Liver (tissue), 8 donors: ENCODE measurements at regions not wholly inside any gene's neighbourhood (a gene's known extent, or its start where the extent isn't known, plus 50 kb on each side); places are given as distances from the start of the nearest gene placed in this dataset.

Source experiments
- DNase-seq: peaks from one replicate; pipeline ENCODE4 v3.0.0-alpha.2; 2017; ENCODE audit warnings: low spot score
- H3K27ac ChIP-seq, 2 donors: one replicate each; pipeline ENCODE4 v1.7.0; 2013; ENCODE audit warnings: inconsistent platforms in 2 of 2, low read length in 2 of 2, control low read depth in 1 of 2, low read depth in 1 of 2, mild to moderate bottlenecking in 1 of 2
- H3K27me3 ChIP-seq, 4 donors: one replicate each; pipeline versions ENCODE4 v1.6.1 to v1.7.0; 2013; ENCODE audit warnings: low read length in 3 of 4, inconsistent platforms in 1 of 4, mild to moderate bottlenecking in 1 of 4, moderate library complexity in 1 of 4; ENCODE audit not compliant: control insufficient read depth in 4 of 4, insufficient read depth in 4 of 4
- H3K36me3 ChIP-seq, 4 donors: one replicate each; pipeline versions ENCODE4 v1.6.1 to v1.7.0; 2013; ENCODE audit warnings: low read length in 3 of 4, mild to moderate bottlenecking in 3 of 4, low read depth in 1 of 4, moderate library complexity in 1 of 4; ENCODE audit not compliant: control insufficient read depth in 4 of 4, insufficient read depth in 3 of 4
- H3K4me1 ChIP-seq, 4 donors: one replicate each; pipeline versions ENCODE4 v1.6.1 to v1.7.0; 2013; ENCODE audit warnings: low read length in 3 of 4, mild to moderate bottlenecking in 3 of 4, moderate library complexity in 1 of 4; ENCODE audit not compliant: control insufficient read depth in 4 of 4, insufficient read depth in 4 of 4
- H3K4me3 ChIP-seq, 3 donors: one replicate each; pipeline versions ENCODE4 v1.6.1 to v1.7.0; 2013; ENCODE audit warnings: low read length in 3 of 3, control low read depth in 1 of 3, low read depth in 1 of 3, mild to moderate bottlenecking in 1 of 3
- H3K9ac ChIP-seq, 2 donors: one replicate each; pipeline ENCODE4 v1.7.0; 2013; ENCODE audit warnings: low read length in 2 of 2, mild to moderate bottlenecking in 2 of 2, moderate library complexity in 2 of 2, control low read depth in 1 of 2, low read depth in 1 of 2
- H3K9me3 ChIP-seq, 4 donors: one replicate each; pipeline versions ENCODE4 v1.6.1 to v1.7.0; 2013; ENCODE audit warnings: low read length in 3 of 4; ENCODE audit not compliant: control insufficient read depth in 4 of 4
- CTCF ChIP-seq: fragments of 150-350 bp; IDR thresholded peaks from 2 replicates; pipeline ENCODE4 v1.5.1; 2017; ENCODE audit warnings: improper control_type of control experiment, low read depth, low read length; ENCODE audit not compliant: missing input control
- EGR1 ChIP-seq, 2 donors: IDR thresholded peaks; 2 replicates each; pipeline ENCODE4 v1.6.1; 2016 to 2018; ENCODE audit warnings: antibody characterized with exemption in 2 of 2, low read depth in 2 of 2
- FOXA2 ChIP-seq: IDR thresholded peaks from 2 replicates; pipeline ENCODE4 v1.6.1; 2016; ENCODE audit warnings: antibody characterized with exemption
- GABPA ChIP-seq, 2 donors: IDR thresholded peaks in 1 of 2; conservative IDR thresholded peaks in 1 of 2; 2 replicates each; pipeline ENCODE4 v1.6.1; 2016; ENCODE audit warnings: antibody characterized with exemption in 2 of 2, mild to moderate bottlenecking in 1 of 2, moderate library complexity in 1 of 2
- HNF4A ChIP-seq, 2 donors: conservative IDR thresholded peaks; 2 replicates each; pipeline ENCODE4 v1.6.1; 2016; ENCODE audit warnings: antibody characterized with exemption in 2 of 2, mild to moderate bottlenecking in 2 of 2
- HNF4G ChIP-seq: IDR thresholded peaks from 2 replicates; pipeline ENCODE4 v1.6.1; 2016; ENCODE audit warnings: antibody characterized with exemption
- JUND ChIP-seq, 2 donors: IDR thresholded peaks; 2 replicates each; pipeline ENCODE4 v1.6.1; 2016; ENCODE audit warnings: antibody characterized with exemption in 2 of 2
- NR2F2 ChIP-seq: IDR thresholded peaks from 2 replicates; pipeline ENCODE4 v1.6.1; 2016; ENCODE audit warnings: antibody characterized with exemption
- REST ChIP-seq: IDR thresholded peaks from 2 replicates; pipeline ENCODE4 v1.6.1; 2016; ENCODE audit warnings: antibody characterized with exemption, mild to moderate bottlenecking
- RXRA ChIP-seq, 2 donors: IDR thresholded peaks; 2 replicates each; pipeline ENCODE4 v1.6.1; 2017 to 2018; ENCODE audit warnings: antibody characterized with exemption in 2 of 2, mild to moderate bottlenecking in 1 of 2
- SP1 ChIP-seq: IDR thresholded peaks from 2 replicates; pipeline ENCODE4 v1.6.1; 2018; ENCODE audit warnings: antibody characterized with exemption, mild to moderate bottlenecking
- TAF1 ChIP-seq: conservative IDR thresholded peaks from 2 replicates; pipeline ENCODE4 v1.6.1; 2016; ENCODE audit warnings: antibody characterized with exemption, mild to moderate bottlenecking
- YY1 ChIP-seq: IDR thresholded peaks from 2 replicates; pipeline ENCODE4 v1.6.1; 2016; ENCODE audit warnings: antibody characterized with exemption, mild to moderate bottlenecking
- WGBS: extraction: QIAGEN DNeasy Blood & Tissue Kit; methylation state at CpG from one replicate; pipeline ENCODE4 v1.1.7; 2013; 5-methylcytosine and 5-hydroxymethylcytosine counted together
- TF ChIP-seq, protein P1 (sequence below): IDR thresholded peaks from 2 replicates; pipeline ENCODE4 v1.6.1; 2016; ENCODE audit warnings: antibody characterized with exemption
- TF ChIP-seq, protein P2 (sequence below): IDR thresholded peaks from 2 replicates; pipeline ENCODE4 v1.6.1; 2016; ENCODE audit warnings: antibody characterized with exemption
- donor health status: healthy.
- donor health status: healthy.
- donor health status: healthy.
- donor health status: healthy.
- donor health status: healthy.

- Histone ChIP-seq H3K4me3 (no peak overlapping the region), H3K36me3 (no peaks in the 10 kb centered on the region), H3K27ac (no peak overlapping the region), H3K9me3 (peaks cover 0 to 9% (median 3%) of the 10 kb centered on the region in 4 donors), H3K9ac (no peak overlapping the region), H3K4me1 (no peaks in the 10 kb centered on the region), H3K27me3 (no peaks in the 10 kb centered on the region)
- 97% methylated on average over 30 of the region's 30 CpGs for WGBS
- TF ChIP-seq NR2F2 (no peak), RXRA (IDR thresholded peaks at IDR 0.05) (no peak), JUND (IDR thresholded peaks at IDR 0.05) (no peak)
- no peak for DNase-seq
Measured at GRCh38 chrX:97843200-97843811, 959.6 kb downstream of the RPA4 start.

GRCh38 chrX:97844161-97844560, 960.5 kb downstream of the RPA4 start:
- H3K9me3 ChIP-seq = peaks cover 0 to 9% (median 3%) of the 10 kb centered on the region in 4 donors
- no peak overlapping the region for H3K4me3 ChIP-seq
- no peak overlapping the region for H3K27ac ChIP-seq
- no peak for DNase-seq
- no peaks in the 10 kb centered on the region for H3K4me1 ChIP-seq
- 96% methylated on average over 18 of the region's 18 CpGs for WGBS
- TF ChIP-seq YY1 = no peak
- H3K9ac ChIP-seq = no peak overlapping the region
- no peaks in the 10 kb centered on the region for H3K36me3 ChIP-seq
- no peaks in the 10 kb centered on the region for H3K27me3 ChIP-seq

DNA sequence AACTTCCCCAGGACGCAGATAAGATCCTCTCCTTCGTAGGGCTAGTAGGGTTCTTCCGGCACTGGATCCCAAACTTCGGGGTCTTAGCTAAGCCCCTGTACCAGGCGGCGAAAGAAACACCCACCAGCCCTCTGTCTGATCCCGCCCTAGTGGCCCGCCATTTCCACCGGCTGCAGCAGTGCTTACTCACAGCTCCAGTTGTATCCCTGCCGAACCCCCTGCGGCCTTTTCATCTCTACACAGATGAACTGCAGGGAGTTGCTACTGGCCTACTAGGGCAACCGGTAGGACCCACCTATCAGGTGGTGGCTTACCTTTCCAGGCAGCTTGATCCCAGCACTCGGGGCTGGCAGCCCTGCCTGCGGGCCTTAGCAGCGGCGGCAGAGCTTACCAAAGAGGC, 961.2 kb downstream of the RPA4 start:
- TF ChIP-seq, protein P1, sequence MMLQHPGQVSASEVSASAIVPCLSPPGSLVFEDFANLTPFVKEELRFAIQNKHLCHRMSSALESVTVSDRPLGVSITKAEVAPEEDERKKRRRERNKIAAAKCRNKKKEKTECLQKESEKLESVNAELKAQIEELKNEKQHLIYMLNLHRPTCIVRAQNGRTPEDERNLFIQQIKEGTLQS = no peak
- TF ChIP-seq EGR1 (IDR thresholded peaks at IDR 0.05; ENCODE audit: low read depth in 2 of 2) (no peak), FOXA2 (no peak), HNF4A (conservative IDR thresholded peaks at IDR 0.05) (no peak)
- Histone ChIP-seq H3K27me3 (no peaks in the 10 kb centered on the region), H3K27ac (no peak overlapping the region), H3K36me3 (no peaks in the 10 kb centered on the region), H3K4me1 (no peaks in the 10 kb centered on the region), H3K4me3 (no peak overlapping the region), H3K9ac (no peak overlapping the region), H3K9me3 (peaks cover 0 to 9% (median 3%) of the 10 kb centered on the region in 4 donors)
- WGBS = 95% methylated on average over 16 of the region's 16 CpGs
- no peak for DNase-seq

DNA sequence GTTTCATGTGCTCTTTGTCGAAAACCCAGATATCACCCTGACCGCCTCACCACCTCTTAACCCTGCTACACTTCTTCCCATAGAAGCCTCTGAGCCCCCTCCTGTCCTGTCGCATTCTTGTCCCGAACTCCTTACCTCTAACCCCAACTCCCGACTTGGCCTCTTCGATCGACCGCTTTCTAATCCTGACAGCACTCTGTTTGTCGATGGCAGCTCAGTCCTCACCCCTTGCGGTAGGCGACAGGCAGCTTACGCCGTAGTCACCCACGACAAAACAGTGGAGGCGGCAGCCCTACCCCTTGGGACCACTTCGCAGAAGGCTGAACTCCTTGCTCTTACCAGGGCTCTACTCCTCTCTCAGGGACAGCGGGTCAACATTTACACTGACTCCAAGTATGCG, 961.7 kb downstream of the RPA4 start:
- no peak overlapping the region for H3K27ac ChIP-seq
- TF ChIP-seq RXRA (IDR thresholded peaks at IDR 0.05) (no peak), SP1 (no peak), REST (no peak), TAF1 (no peak), YY1 (no peak), HNF4G (no peak), FOXA2 (no peak), GABPA (IDR thresholded peaks at IDR 0.05 in 1 of 2, conservative IDR thresholded peaks at IDR 0.05 in 1 of 2) (no peak), CTCF (no peak)
- TF ChIP-seq, protein P2, sequence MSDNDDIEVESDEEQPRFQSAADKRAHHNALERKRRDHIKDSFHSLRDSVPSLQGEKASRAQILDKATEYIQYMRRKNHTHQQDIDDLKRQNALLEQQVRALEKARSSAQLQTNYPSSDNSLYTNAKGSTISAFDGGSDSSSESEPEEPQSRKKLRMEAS = no peak
- TF ChIP-seq, protein P1 = no peak
- H3K36me3 ChIP-seq = no peaks in the 10 kb centered on the region
- DNase-seq = no peak
- no peak overlapping the region for H3K9ac ChIP-seq
- no peaks in the 10 kb centered on the region for H3K4me1 ChIP-seq
- H3K9me3 ChIP-seq = peaks cover 0 to 9% (median 3%) of the 10 kb centered on the region in 4 donors
- H3K4me3 ChIP-seq = no peak overlapping the region
- 97% methylated on average over 18 of the region's 18 CpGs for WGBS
- H3K27me3 ChIP-seq = no peaks in the 10 kb centered on the region
